A673 (cell line): ENCODE measurements at regions not wholly inside any gene's neighbourhood (a gene's known extent, or its start where the extent isn't known, plus 50 kb on each side); places are given as distances from the start of the nearest gene placed in this dataset.

Experiments
- BruUV-seq: library from RNA; stranded (reverse); fragments of 400-500 nt; replicated peaks from 2 replicates; lab custom pipeline; 2021; lab: Mats Ljungman, UMichigan
- CTCF ChIA-PET: fragments of 300-600 bp; sonication (Branson Sonifier 250); formaldehyde crosslinking; loops from one replicate; lab custom pipeline; 2022; ENCODE audit warnings: antibody characterized with exemption; lab: Charles Lee
- POLR2A ChIA-PET: fragments of 300-600 bp; sonication (Branson Sonifier 250); formaldehyde crosslinking; loops from one replicate; lab custom pipeline; 2022; ENCODE audit warnings: antibody characterized with exemption; ENCODE audit not compliant: low non-redundant PET; lab: Charles Lee
- DNase-seq: peaks from one replicate; pipeline ENCODE4 v3.0.0-alpha.2; 2015; ENCODE audit warnings: low spot score
- H3K27ac ChIP-seq: fragments of 200-600 bp; sonication (generic); 2 replicates; pipeline ENCODE4 v1.5.1; 2016; ENCODE audit warnings: mixed run types, low read depth, mild to moderate bottlenecking, mixed read lengths, antibody characterized with exemption, low read length; ENCODE audit not compliant: poor library complexity, severe bottlenecking
- H3K27me3 ChIP-seq: fragments of 200-600 bp; sonication (generic); replicated peaks from 2 replicates; pipeline ENCODE4 v1.6.1; 2017; ENCODE audit warnings: mixed run types, low read depth, mild to moderate bottlenecking, mixed read lengths, antibody characterized with exemption, low read length; ENCODE audit not compliant: insufficient read depth, poor library complexity
- H3K36me3 ChIP-seq: fragments of 200-600 bp; sonication (generic); 2 replicates; pipeline ENCODE4 v1.6.1; 2016; ENCODE audit warnings: mixed run types, mild to moderate bottlenecking, mixed read lengths, antibody characterized with exemption, low read length; ENCODE audit not compliant: insufficient read depth, poor library complexity, severe bottlenecking
- H3K4me1 ChIP-seq: fragments of 200-600 bp; sonication (generic); 2 replicates; pipeline ENCODE4 v1.6.1; 2017; ENCODE audit warnings: mixed run types, mild to moderate bottlenecking, mixed read lengths, antibody characterized with exemption, low read length; ENCODE audit not compliant: insufficient read depth, poor library complexity, severe bottlenecking
- H3K4me3 ChIP-seq: fragments of 200-600 bp; sonication (generic); 2 replicates; pipeline ENCODE4 v1.5.1; 2016; ENCODE audit warnings: low read depth, mixed run types, mild to moderate bottlenecking, mixed read lengths, low read length; ENCODE audit not compliant: poor library complexity, severe bottlenecking
- H3K9me3 ChIP-seq: fragments of 200-600 bp; sonication (generic); 2 replicates; pipeline ENCODE4 v1.6.1; 2016; ENCODE audit warnings: mixed run types, low read depth, mild to moderate bottlenecking, mixed read lengths, antibody characterized with exemption, low read length; ENCODE audit not compliant: poor library complexity, severe bottlenecking
- CTCF ChIP-seq: fragments of 300-800, 200-600 bp; sonication (generic); conservative IDR thresholded peaks from 2 replicates; pipeline ENCODE4 v1.5.1; 2017; ENCODE audit warnings: low read depth, mild to moderate bottlenecking, antibody characterized with exemption, low read length, moderate library complexity, mixed read lengths
- EZH2 ChIP-seq: fragments of 200-600 bp; sonication (generic); IDR thresholded peaks from 2 replicates; pipeline ENCODE4 v1.6.1; 2017; ENCODE audit warnings: borderline replicate concordance, low read depth, mild to moderate bottlenecking, mixed read lengths, antibody characterized with exemption, low read length; ENCODE audit not compliant: poor library complexity, severe bottlenecking
- intact Hi-C: fragments of 100-400 bp; cut with micrococcal nuclease; formaldehyde crosslinking; loops from one replicate; pipeline ENCODE4 v1.10.0; 2022; ENCODE audit not compliant: unreplicated experiment

GRCh38 chr10:90658791-90659190, 199.0 kb downstream of the HTR7 start:
- no TSS peak for BruUV-seq
- CTCF ChIA-PET, result no interaction called here
- Histone ChIP-seq H3K4me1 (no peaks in the 10 kb centered on the region), H3K9me3 (no peaks in the 10 kb centered on the region), H3K4me3 (no peak overlapping the region), H3K27me3 (no peaks in the 10 kb centered on the region), H3K36me3 (no peaks in the 10 kb centered on the region), H3K27ac (no peak overlapping the region)
- TF ChIP-seq CTCF, result no peak; the same call in 1 of the 2 replicates
- no peak for TF ChIP-seq EZH2
- DNase-seq, result no peak
- intact Hi-C loops, result no loop called here
- POLR2A ChIA-PET, result no interaction called here

- no peak overlapping the region for H3K4me3 ChIP-seq
- intact Hi-C loops, result no loop called here
- no peaks in the 10 kb centered on the region for H3K36me3 ChIP-seq
- TF ChIP-seq EZH2 (no peak), CTCF (no peak)
- ChIA-PET POLR2A (no interaction called here), CTCF (no interaction called here)
- H3K9me3 ChIP-seq, result no peaks in the 10 kb centered on the region
- no peaks in the 10 kb centered on the region for H3K4me1 ChIP-seq
- H3K27ac ChIP-seq, result no peak overlapping the region
- BruUV-seq, result no TSS peak
- DNase-seq, result no peak
- H3K27me3 ChIP-seq, result peaks cover 7% of the 10 kb centered on the region
These were observed 191.8 kb downstream of the HTR7 start for GRCh38 chr10:90665905-90666662.

GRCh38 chr10:90674461-90674860, 183.4 kb downstream of the HTR7 start:
- POLR2A ChIA-PET, result no interaction called here
- H3K27me3 ChIP-seq, result peaks cover 20% of the 10 kb centered on the region
- H3K4me3 ChIP-seq, result no peak overlapping the region
- H3K9me3 ChIP-seq, result no peaks in the 10 kb centered on the region
- H3K27ac ChIP-seq, result no peak overlapping the region
- CTCF ChIA-PET, result no interaction called here
- intact Hi-C loops, result no loop called here
- DNase-seq, result no peak
- TF ChIP-seq EZH2, result no peak
- TF ChIP-seq CTCF, result no peak
- no peaks in the 10 kb centered on the region for H3K36me3 ChIP-seq
- no TSS peak for BruUV-seq
- no peaks in the 10 kb centered on the region for H3K4me1 ChIP-seq
